Liver (tissue), 8 donors: ENCODE measurements at regions not wholly inside any gene's neighbourhood (a gene's known extent, or its start where the extent isn't known, plus 50 kb on each side); places are given as distances from the start of the nearest gene placed in this dataset.
"Not testable (repeated sequence)": the region's sequence is repeated elsewhere in the genome, so short reads cannot be mapped to it uniquely, and the experiment has no call there.

ENCODE experiments used
- DNase-seq: peaks from one replicate; pipeline ENCODE4 v3.0.0-alpha.2; 2017; ENCODE audit warnings: low spot score
- H3K27ac ChIP-seq, 2 donors: one replicate each; pipeline ENCODE4 v1.7.0; 2013; ENCODE audit warnings: inconsistent platforms in 2 of 2, low read length in 2 of 2, control low read depth in 1 of 2, low read depth in 1 of 2, mild to moderate bottlenecking in 1 of 2
- H3K27me3 ChIP-seq, 4 donors: one replicate each; pipeline versions ENCODE4 v1.6.1 to v1.7.0; 2013; ENCODE audit warnings: low read length in 3 of 4, inconsistent platforms in 1 of 4, mild to moderate bottlenecking in 1 of 4, moderate library complexity in 1 of 4; ENCODE audit not compliant: control insufficient read depth in 4 of 4, insufficient read depth in 4 of 4
- H3K36me3 ChIP-seq, 4 donors: one replicate each; pipeline versions ENCODE4 v1.6.1 to v1.7.0; 2013; ENCODE audit warnings: low read length in 3 of 4, mild to moderate bottlenecking in 3 of 4, low read depth in 1 of 4, moderate library complexity in 1 of 4; ENCODE audit not compliant: control insufficient read depth in 4 of 4, insufficient read depth in 3 of 4
- H3K4me1 ChIP-seq, 4 donors: one replicate each; pipeline versions ENCODE4 v1.6.1 to v1.7.0; 2013; ENCODE audit warnings: low read length in 3 of 4, mild to moderate bottlenecking in 3 of 4, moderate library complexity in 1 of 4; ENCODE audit not compliant: control insufficient read depth in 4 of 4, insufficient read depth in 4 of 4
- H3K4me3 ChIP-seq, 3 donors: one replicate each; pipeline versions ENCODE4 v1.6.1 to v1.7.0; 2013; ENCODE audit warnings: low read length in 3 of 3, control low read depth in 1 of 3, low read depth in 1 of 3, mild to moderate bottlenecking in 1 of 3
- H3K9ac ChIP-seq, 2 donors: one replicate each; pipeline ENCODE4 v1.7.0; 2013; ENCODE audit warnings: low read length in 2 of 2, mild to moderate bottlenecking in 2 of 2, moderate library complexity in 2 of 2, control low read depth in 1 of 2, low read depth in 1 of 2
- H3K9me3 ChIP-seq, 4 donors: one replicate each; pipeline versions ENCODE4 v1.6.1 to v1.7.0; 2013; ENCODE audit warnings: low read length in 3 of 4; ENCODE audit not compliant: control insufficient read depth in 4 of 4
- ATF3 ChIP-seq: IDR thresholded peaks from 2 replicates; pipeline ENCODE4 v1.6.1; 2016; ENCODE audit warnings: antibody characterized with exemption
- CTCF ChIP-seq: fragments of 150-350 bp; IDR thresholded peaks from 2 replicates; pipeline ENCODE4 v1.5.1; 2017; ENCODE audit warnings: improper control_type of control experiment, low read depth, low read length; ENCODE audit not compliant: missing input control
- EGR1 ChIP-seq, 2 donors: IDR thresholded peaks; 2 replicates each; pipeline ENCODE4 v1.6.1; 2016 to 2018; ENCODE audit warnings: antibody characterized with exemption in 2 of 2, low read depth in 2 of 2
- FOXA1 ChIP-seq: IDR thresholded peaks from 2 replicates; pipeline ENCODE4 v1.6.1; 2016; ENCODE audit warnings: antibody characterized with exemption
- FOXA2 ChIP-seq: IDR thresholded peaks from 2 replicates; pipeline ENCODE4 v1.6.1; 2016; ENCODE audit warnings: antibody characterized with exemption
- GABPA ChIP-seq, 2 donors: IDR thresholded peaks in 1 of 2; conservative IDR thresholded peaks in 1 of 2; 2 replicates each; pipeline ENCODE4 v1.6.1; 2016; ENCODE audit warnings: antibody characterized with exemption in 2 of 2, mild to moderate bottlenecking in 1 of 2, moderate library complexity in 1 of 2
- HNF4A ChIP-seq, 2 donors: conservative IDR thresholded peaks; 2 replicates each; pipeline ENCODE4 v1.6.1; 2016; ENCODE audit warnings: antibody characterized with exemption in 2 of 2, mild to moderate bottlenecking in 2 of 2
- HNF4G ChIP-seq: IDR thresholded peaks from 2 replicates; pipeline ENCODE4 v1.6.1; 2016; ENCODE audit warnings: antibody characterized with exemption
- JUND ChIP-seq, 2 donors: IDR thresholded peaks; 2 replicates each; pipeline ENCODE4 v1.6.1; 2016; ENCODE audit warnings: antibody characterized with exemption in 2 of 2
- MAX ChIP-seq: IDR thresholded peaks from 2 replicates; pipeline ENCODE4 v1.6.1; 2016; ENCODE audit warnings: antibody characterized with exemption
- NR2F2 ChIP-seq: IDR thresholded peaks from 2 replicates; pipeline ENCODE4 v1.6.1; 2016; ENCODE audit warnings: antibody characterized with exemption
- RAD21 ChIP-seq, 2 donors: IDR thresholded peaks; 2 replicates each; pipeline ENCODE4 v1.6.1; 2016; ENCODE audit warnings: antibody characterized with exemption in 2 of 2, mild to moderate bottlenecking in 2 of 2
- REST ChIP-seq: IDR thresholded peaks from 2 replicates; pipeline ENCODE4 v1.6.1; 2016; ENCODE audit warnings: antibody characterized with exemption, mild to moderate bottlenecking
- RXRA ChIP-seq, 2 donors: IDR thresholded peaks; 2 replicates each; pipeline ENCODE4 v1.6.1; 2017 to 2018; ENCODE audit warnings: antibody characterized with exemption in 2 of 2, mild to moderate bottlenecking in 1 of 2
- SP1 ChIP-seq: IDR thresholded peaks from 2 replicates; pipeline ENCODE4 v1.6.1; 2018; ENCODE audit warnings: antibody characterized with exemption, mild to moderate bottlenecking
- TAF1 ChIP-seq: conservative IDR thresholded peaks from 2 replicates; pipeline ENCODE4 v1.6.1; 2016; ENCODE audit warnings: antibody characterized with exemption, mild to moderate bottlenecking
- YY1 ChIP-seq: IDR thresholded peaks from 2 replicates; pipeline ENCODE4 v1.6.1; 2016; ENCODE audit warnings: antibody characterized with exemption, mild to moderate bottlenecking
- ZBTB33 ChIP-seq: IDR thresholded peaks from 2 replicates; pipeline ENCODE4 v1.6.1; 2016; ENCODE audit warnings: antibody characterized with exemption
- WGBS: extraction: QIAGEN DNeasy Blood & Tissue Kit; methylation state at CpG from one replicate; pipeline ENCODE4 v1.1.7; 2013; 5-methylcytosine and 5-hydroxymethylcytosine counted together
- donor health status: healthy.
- donor health status: healthy.
- donor health status: healthy.
- donor health status: healthy.
- donor health status: healthy.

GRCh38 chr17:52965856-52966255 is 807.3 kb upstream of the CA10 start:
- 76% methylated on average over 3 of the region's 3 CpGs for WGBS
- H3K27me3 ChIP-seq: peaks cover 0 to 2% (median 0%) of the 10 kb centered on the region in 4 donors
- no peak for TF ChIP-seq EGR1 (IDR thresholded peaks at IDR 0.05; ENCODE audit: low read depth in 2 of 2)
- TF ChIP-seq HNF4G: no peak
- no peak overlapping the region for H3K4me3 ChIP-seq
- no peak overlapping the region for H3K27ac ChIP-seq
- H3K9ac ChIP-seq: no peak overlapping the region
- no peak for DNase-seq
- H3K4me1 ChIP-seq: no peaks in the 10 kb centered on the region
- no peaks in the 10 kb centered on the region for H3K9me3 ChIP-seq
- H3K36me3 ChIP-seq: no peaks in the 10 kb centered on the region

GRCh38 chr17:52961751-52962150 is 803.2 kb upstream of the CA10 start:
- not testable (repeated sequence) for H3K9me3 ChIP-seq, DNase-seq, H3K4me3 ChIP-seq, H3K27ac ChIP-seq, H3K36me3 ChIP-seq, H3K9ac ChIP-seq, H3K4me1 ChIP-seq, H3K27me3 ChIP-seq
- WGBS: 74% methylated on average over 11 of the region's 11 CpGs

GRCh38 chr17:52957411-52957810 is 798.9 kb upstream of the CA10 start:
- Histone ChIP-seq H3K36me3 (no peaks in the 10 kb centered on the region), H3K4me3 (no peak overlapping the region), H3K27ac (no peak overlapping the region), H3K9ac (no peak overlapping the region), H3K27me3 (no peaks in the 10 kb centered on the region), H3K4me1 (no peaks in the 10 kb centered on the region), H3K9me3 (no peaks in the 10 kb centered on the region)
- no peak for DNase-seq
- WGBS: 78% methylated on average over 5 of the region's 5 CpGs
- TF ChIP-seq GABPA (IDR thresholded peaks at IDR 0.05 in 1 of 2, conservative IDR thresholded peaks at IDR 0.05 in 1 of 2) (no peak), YY1 (no peak), ZBTB33 (no peak), ATF3 (no peak), FOXA1 (no peak), NR2F2 (no peak), SP1 (no peak), CTCF (no peak), RAD21 (IDR thresholded peaks at IDR 0.05) (no peak), JUND (IDR thresholded peaks at IDR 0.05) (no peak), EGR1 (IDR thresholded peaks at IDR 0.05; ENCODE audit: low read depth in 2 of 2) (no peak), HNF4G (no peak), TAF1 (no peak), HNF4A (conservative IDR thresholded peaks at IDR 0.05) (no peak), REST (no peak), RXRA (IDR thresholded peaks at IDR 0.05) (no peak), MAX (no peak), FOXA2 (no peak)
